ENCODE measurements at regions not wholly inside any gene's neighbourhood (a gene's known extent, or its start where the extent isn't known, plus 50 kb on each side); places are given as distances from the start of the nearest gene placed in this dataset.

- peak; percentile 2 for TF ChIP-seq CTCF (IDR thresholded peaks at IDR 0.05; ENCODE audit: low read depth, low read length)
- DNase-seq (ENCODE audit: low read depth in 1 of 2, low spot score in 1 of 2) = peak in 1 of 2 donors; percentile 29
- peaks cover 28% of the 10 kb centered on the region for H3K27me3 ChIP-seq
- no peaks in the 10 kb centered on the region for H3K36me3 ChIP-seq
- H3K27ac ChIP-seq = no peak overlapping the region
- peaks cover 3% of the 10 kb centered on the region for H3K4me1 ChIP-seq (ENCODE audit: low read depth)
- H3K4me3 ChIP-seq = no peak overlapping the region
- no peaks in the 10 kb centered on the region for H3K9me3 ChIP-seq (ENCODE audit: low read depth)
These were observed 63.9 kb downstream of the MAT2B start for GRCh38 chr5:163569284-163569683.

- Histone ChIP-seq H3K4me3 (no peak overlapping the region), H3K27me3 (peaks cover 15% of the 10 kb centered on the region), H3K4me1 (ENCODE audit: low read depth) (no peaks in the 10 kb centered on the region), H3K36me3 (no peaks in the 10 kb centered on the region), H3K27ac (no peak overlapping the region), H3K9me3 (ENCODE audit: low read depth) (no peaks in the 10 kb centered on the region)
- peak in 1 of 2 donors; percentile 84 for DNase-seq (ENCODE audit: low read depth in 1 of 2, low spot score in 1 of 2)
- no peak for TF ChIP-seq CTCF (IDR thresholded peaks at IDR 0.05; ENCODE audit: low read depth, low read length)
These were observed 66.3 kb downstream of the MAT2B start for GRCh38 chr5:163571744-163572143.

GRCh38 chr5:163574472-163575440, 69.3 kb downstream of the MAT2B start:
- no peaks in the 10 kb centered on the region for H3K27me3 ChIP-seq
- no peaks in the 10 kb centered on the region for H3K4me1 ChIP-seq (ENCODE audit: low read depth)
- no peaks in the 10 kb centered on the region for H3K9me3 ChIP-seq (ENCODE audit: low read depth)
- no peak overlapping the region for H3K4me3 ChIP-seq
- H3K36me3 ChIP-seq = no peaks in the 10 kb centered on the region
- no peak overlapping the region for H3K27ac ChIP-seq
- no peak for TF ChIP-seq CTCF (IDR thresholded peaks at IDR 0.05; ENCODE audit: low read depth, low read length)
- no peak for DNase-seq (ENCODE audit: low read depth in 1 of 2, low spot score in 1 of 2)

- H3K27me3 ChIP-seq = no peaks in the 10 kb centered on the region
- no peak for DNase-seq (ENCODE audit: low read depth in 1 of 2, low spot score in 1 of 2)
- H3K27ac ChIP-seq = no peak overlapping the region
- H3K9me3 ChIP-seq (ENCODE audit: low read depth) = no peaks in the 10 kb centered on the region
- no peaks in the 10 kb centered on the region for H3K36me3 ChIP-seq
- no peak overlapping the region for H3K4me3 ChIP-seq
- no peaks in the 10 kb centered on the region for H3K4me1 ChIP-seq (ENCODE audit: low read depth)
- TF ChIP-seq CTCF (IDR thresholded peaks at IDR 0.05; ENCODE audit: low read depth, low read length) = no peak
These were observed 73.2 kb downstream of the MAT2B start for GRCh38 chr5:163578652-163579051.

- no peak for TF ChIP-seq CTCF (IDR thresholded peaks at IDR 0.05; ENCODE audit: low read depth, low read length)
- Histone ChIP-seq H3K4me3 (no peak overlapping the region), H3K9me3 (ENCODE audit: low read depth) (no peaks in the 10 kb centered on the region), H3K36me3 (no peaks in the 10 kb centered on the region), H3K27me3 (no peaks in the 10 kb centered on the region), H3K4me1 (ENCODE audit: low read depth) (no peaks in the 10 kb centered on the region), H3K27ac (no peak overlapping the region)
- DNase-seq (ENCODE audit: low read depth in 1 of 2, low spot score in 1 of 2) = no peak
These were observed 74.3 kb downstream of the MAT2B start for GRCh38 chr5:163579729-163580128.

Data from cardiac muscle cell (in vitro differentiated cells and primary cell).